ENCODE measurements at regions not wholly inside any gene's neighbourhood (a gene's known extent, or its start where the extent isn't known, plus 50 kb on each side); places are given as distances from the start of the nearest gene placed in this dataset.
"Not testable (repeated sequence)": the region's sequence is repeated elsewhere in the genome, so short reads cannot be mapped to it uniquely, and the experiment has no call there.

GRCh38 chr5:101627770-101628169 is 668.3 kb downstream of the SLCO4C1 start:
- DNase-seq, result not testable (repeated sequence)

GRCh38 chr5:101626572-101626971 is 669.5 kb downstream of the SLCO4C1 start:
- no peak for DNase-seq

GRCh38 chr5:101611039-101611438 is 685.0 kb downstream of the SLCO4C1 start:
- no peak for DNase-seq

- no peak for DNase-seq
These were observed 687.8 kb downstream of the SLCO4C1 start for GRCh38 chr5:101608322-101608721.

- no peak for DNase-seq
These were observed 690.4 kb downstream of the SLCO4C1 start for GRCh38 chr5:101605700-101606099.

- no peak for DNase-seq
These were observed 695.5 kb downstream of the SLCO4C1 start for GRCh38 chr5:101600614-101601013.

- no peak for DNase-seq
These were observed 687.3 kb upstream of the ST8SIA4 start for GRCh38 chr5:101590384-101590783.

GRCh38 chr5:101585366-101585765 is 682.3 kb upstream of the ST8SIA4 start:
- no peak for DNase-seq

- DNase-seq, result no peak
These were observed 677.5 kb upstream of the ST8SIA4 start for GRCh38 chr5:101580591-101580990.

GRCh38 chr5:101574017-101574416 is 670.9 kb upstream of the ST8SIA4 start:
- DNase-seq, result no peak

GRCh38 chr5:101561018-101561417 is 657.9 kb upstream of the ST8SIA4 start:
- DNase-seq, result no peak

GRCh38 chr5:101543780-101544179 is 640.7 kb upstream of the ST8SIA4 start:
- no peak for DNase-seq

- no peak for DNase-seq
These were observed 636.2 kb upstream of the ST8SIA4 start for GRCh38 chr5:101539315-101539714.

GRCh38 chr5:101535626-101536025 is 632.5 kb upstream of the ST8SIA4 start:
- no peak for DNase-seq

GRCh38 chr5:101534491-101535110 is 631.5 kb upstream of the ST8SIA4 start:
- no peak for DNase-seq

- DNase-seq, result no peak
These were observed 629.3 kb upstream of the ST8SIA4 start for GRCh38 chr5:101532430-101532829.

- no peak for DNase-seq
These were observed 627.9 kb upstream of the ST8SIA4 start for GRCh38 chr5:101531026-101531425.

GRCh38 chr5:101529094-101529493 is 626.0 kb upstream of the ST8SIA4 start:
- DNase-seq, result not testable (repeated sequence)

GRCh38 chr5:101520417-101520816 is 617.3 kb upstream of the ST8SIA4 start:
- DNase-seq, result no peak

GRCh38 chr5:101517795-101518194 is 614.7 kb upstream of the ST8SIA4 start:
- no peak for DNase-seq

- no peak for DNase-seq
These were observed 612.6 kb upstream of the ST8SIA4 start for GRCh38 chr5:101515721-101516120.

GRCh38 chr5:101505891-101506570 is 602.9 kb upstream of the ST8SIA4 start:
- DNase-seq, result no peak

- no peak for DNase-seq
These were observed 579.8 kb upstream of the ST8SIA4 start for GRCh38 chr5:101482931-101483330.

GRCh38 chr5:101473483-101473882 is 570.4 kb upstream of the ST8SIA4 start:
- no peak for DNase-seq

- DNase-seq, result no peak
These were observed 558.4 kb upstream of the ST8SIA4 start for GRCh38 chr5:101461455-101461854.

All from NCI-H1092 treated with DMSO at 0.1 percent for 48 hours (cell line).